Activated gamma-delta T cell treated with anti-CD3 and anti-CD28 coated beads, Interleukin-2, amount 50 U/mL, for 16 hours (primary cell): ENCODE measurements at regions not wholly inside any gene's neighbourhood (a gene's known extent, or its start where the extent isn't known, plus 50 kb on each side); places are given as distances from the start of the nearest gene placed in this dataset.

Source experiments
- DNase-seq: peaks from one replicate; pipeline ENCODE4 v3.0.0-alpha.2; 2020; ENCODE audit warnings: low read depth

DNA sequence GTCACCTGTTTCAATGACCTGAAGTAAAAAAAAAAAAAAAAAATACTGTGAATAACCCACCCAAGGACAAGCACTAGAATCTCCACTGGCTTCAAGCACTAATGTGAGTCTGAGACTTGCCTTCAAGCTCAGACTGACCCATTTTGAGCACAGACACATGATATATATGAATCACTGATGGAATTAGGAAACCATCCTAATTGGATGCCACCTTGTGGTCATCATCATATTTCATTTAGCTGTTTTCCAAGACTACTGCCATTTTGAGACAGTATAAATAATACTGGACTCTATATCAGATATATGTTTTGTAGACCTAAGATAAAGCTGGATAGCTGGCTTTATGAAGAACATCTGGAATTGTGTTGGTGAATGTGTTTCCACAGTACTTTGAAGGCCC is 1232.0 kb downstream of the KCNT2 start:
- no peak for DNase-seq

DNA sequence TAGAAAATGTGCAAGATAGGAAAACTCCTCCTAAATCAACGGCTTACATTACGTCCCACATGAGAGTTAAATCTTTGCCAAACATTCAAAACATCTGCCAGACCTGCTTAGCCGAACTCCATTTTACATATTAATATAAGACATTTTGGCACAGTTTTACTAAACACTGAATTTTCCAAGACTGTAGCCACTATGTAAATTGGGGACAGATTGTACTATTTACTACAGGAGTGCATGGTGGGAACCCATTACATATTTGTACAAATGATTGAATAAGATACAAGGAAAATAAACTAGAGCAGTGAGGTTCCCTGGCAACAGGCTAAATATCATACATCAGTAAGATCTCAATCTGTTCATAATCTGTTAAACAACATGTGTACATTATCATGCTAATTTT is 1234.4 kb downstream of the KCNT2 start:
- DNase-seq = no peak

DNA sequence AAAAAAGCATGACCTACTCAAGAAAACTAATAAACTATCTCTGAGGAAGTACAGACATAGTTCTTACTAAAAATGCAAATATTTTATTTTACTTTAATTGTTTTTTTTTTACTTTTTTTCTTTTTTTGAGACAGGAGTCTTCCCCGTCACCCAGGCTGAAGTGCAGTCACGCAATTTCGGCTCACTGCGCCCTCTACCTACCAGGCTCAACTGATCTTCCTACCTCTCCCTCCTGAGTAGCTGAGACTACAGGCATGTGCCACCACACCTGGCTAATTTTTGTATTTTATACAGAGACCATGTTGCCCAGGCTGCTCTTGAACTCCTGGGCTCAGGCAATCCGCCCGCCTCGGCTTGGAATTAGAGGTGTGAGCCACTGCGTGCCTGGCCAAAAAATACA is 1263.1 kb downstream of the KCNT2 start:
- DNase-seq = no peak

DNA sequence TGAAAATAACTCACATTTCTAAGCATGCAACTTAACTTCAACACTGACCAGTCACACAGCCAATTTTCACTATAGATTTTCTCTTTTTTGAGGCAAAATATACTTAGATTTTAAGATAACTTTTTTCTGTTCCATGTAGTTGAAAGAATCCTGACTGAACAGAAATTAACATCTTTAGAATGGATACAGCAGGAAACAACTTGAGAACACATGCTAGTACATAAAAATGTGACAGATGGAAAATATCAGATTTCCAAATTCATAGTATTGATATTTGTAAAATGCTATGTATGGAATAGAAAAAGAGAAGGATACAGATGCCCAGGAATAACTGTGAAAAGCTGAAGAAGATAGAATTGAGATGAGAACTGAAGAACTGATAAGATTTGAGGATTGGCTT is 1270.6 kb downstream of the KCNT2 start:
- DNase-seq = no peak

DNA sequence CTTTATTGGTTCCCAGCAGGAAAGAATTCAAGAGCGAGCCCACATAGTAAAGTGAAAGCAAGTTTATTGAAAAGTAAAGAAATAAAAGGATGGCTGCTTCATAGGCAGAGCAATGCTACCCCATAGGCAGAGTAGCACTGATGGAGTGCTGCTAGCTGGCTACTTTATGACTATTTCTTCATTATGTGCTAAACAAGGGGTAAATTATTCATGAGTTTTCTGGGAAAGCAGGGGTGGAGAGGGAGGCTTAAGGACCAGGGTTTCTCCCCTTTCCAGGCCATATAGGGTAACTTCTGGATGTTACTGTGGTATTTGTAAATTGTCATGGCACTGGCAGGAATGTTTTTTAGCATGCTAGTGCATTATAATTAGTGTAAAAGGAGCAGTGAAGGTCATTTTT is 1271.4 kb downstream of the KCNT2 start:
- DNase-seq = no peak

DNA sequence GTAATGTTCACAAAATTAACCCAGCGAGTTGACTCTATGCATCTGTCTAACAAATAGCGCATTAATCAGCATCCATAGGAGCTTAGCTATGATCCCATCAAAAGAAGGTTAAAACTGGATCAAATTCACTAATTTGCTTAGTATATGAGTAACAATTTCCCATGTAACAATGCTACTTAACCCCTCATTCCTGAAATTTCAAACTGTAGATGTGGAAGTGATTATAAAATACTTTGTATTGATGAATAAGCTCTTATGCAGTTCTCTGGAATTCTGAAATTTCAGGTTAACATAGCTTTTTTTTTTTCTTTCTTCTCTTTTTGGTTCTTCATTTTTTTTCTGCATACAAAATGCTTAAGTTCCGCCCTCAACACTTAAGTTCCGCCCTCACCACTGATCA is 1272.7 kb downstream of the KCNT2 start:
- no peak for DNase-seq

DNA sequence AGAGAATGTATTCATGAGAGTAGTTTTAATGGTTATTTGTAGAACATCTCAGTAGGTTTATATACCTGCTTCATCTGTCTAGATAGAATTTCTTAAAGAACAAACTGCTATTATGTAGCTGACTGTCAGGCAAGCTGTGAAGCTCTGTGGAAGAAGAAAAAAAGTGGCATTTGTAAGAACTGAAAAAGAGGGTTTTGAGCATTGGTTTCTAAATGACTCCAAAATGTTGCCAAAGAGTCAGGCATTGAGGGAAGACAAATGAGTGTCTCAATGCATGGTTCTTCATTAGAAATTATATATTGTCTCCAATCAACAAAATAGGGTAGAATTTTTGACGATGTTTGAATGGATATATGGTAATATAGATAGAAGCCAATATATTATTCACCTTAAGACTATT is 1276.1 kb downstream of the KCNT2 start:
- DNase-seq = no peak

DNA sequence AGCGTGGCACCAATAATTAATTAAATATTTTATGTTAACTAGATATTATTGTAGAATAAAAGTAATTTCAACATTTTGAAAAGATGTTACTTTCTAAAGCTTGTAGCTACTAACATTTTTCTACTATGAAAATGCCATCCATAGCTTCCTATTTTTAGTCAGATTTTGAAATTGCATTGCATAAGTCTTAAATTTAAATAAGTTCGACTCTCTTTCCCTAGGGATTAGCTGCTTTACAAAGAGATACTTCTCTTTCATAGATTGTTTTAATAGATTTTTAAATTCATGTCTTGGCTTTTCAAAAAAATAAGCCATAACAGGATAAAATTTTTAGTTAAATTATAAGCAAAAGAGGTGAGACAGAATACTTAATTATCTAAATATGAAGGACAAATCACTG is 1279.6 kb downstream of the KCNT2 start:
- DNase-seq = no peak

DNA sequence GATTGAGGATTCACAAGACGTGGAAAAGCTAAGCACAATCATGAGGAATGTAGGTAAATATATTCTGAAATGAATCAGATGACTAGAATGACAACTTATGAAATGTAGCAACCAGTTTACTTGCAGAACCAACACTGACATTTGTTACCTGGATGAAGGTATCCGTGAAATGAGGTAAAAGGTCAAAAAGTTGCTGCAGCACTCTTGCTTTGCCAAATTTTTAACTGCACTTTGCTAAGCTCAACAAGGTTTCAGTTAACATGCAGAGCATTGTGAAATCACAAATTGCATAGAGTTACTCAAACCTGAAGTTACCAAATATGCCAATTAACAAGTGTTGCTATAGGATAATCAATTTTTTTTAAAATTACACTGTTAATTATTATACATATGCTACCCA is 1280.1 kb downstream of the KCNT2 start:
- no peak for DNase-seq

DNA sequence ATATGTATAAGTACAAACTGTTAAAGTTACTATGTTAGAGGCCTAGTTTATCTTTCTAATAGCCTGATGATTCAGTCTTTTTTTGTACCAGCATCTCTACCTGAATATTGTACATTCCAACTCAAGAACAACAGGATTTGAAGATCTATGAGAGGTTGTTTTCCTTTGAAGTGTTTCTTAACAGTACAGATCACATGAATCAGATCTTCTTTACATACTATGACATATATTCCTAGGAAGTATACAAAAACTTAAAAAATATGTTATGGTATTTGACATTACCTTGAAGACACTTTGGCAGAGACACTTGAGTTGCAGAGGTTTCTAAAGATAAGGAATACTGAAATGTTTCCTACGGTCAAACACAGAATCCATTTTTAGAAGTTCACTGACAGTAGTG is 1280.9 kb downstream of the KCNT2 start:
- DNase-seq = no peak

DNA sequence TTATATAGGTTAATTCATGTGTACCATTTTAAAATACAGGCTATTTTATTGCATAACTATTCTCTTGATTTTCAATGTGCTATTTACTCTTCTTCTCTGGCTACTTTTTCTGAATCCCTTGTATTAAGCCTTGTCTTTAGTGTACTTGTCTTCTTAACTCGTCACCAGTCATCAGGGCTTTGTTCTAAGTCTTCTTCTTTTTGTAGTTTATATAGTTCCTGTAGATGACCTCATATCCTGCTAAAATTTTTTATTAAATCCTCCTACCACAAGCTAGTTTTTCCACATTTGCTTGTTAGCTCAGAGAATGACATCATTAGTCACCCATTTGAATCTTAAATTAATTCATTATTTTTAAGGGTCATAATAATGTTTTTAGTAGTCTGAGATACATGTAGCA is 1281.9 kb downstream of the KCNT2 start:
- DNase-seq = no peak

DNA sequence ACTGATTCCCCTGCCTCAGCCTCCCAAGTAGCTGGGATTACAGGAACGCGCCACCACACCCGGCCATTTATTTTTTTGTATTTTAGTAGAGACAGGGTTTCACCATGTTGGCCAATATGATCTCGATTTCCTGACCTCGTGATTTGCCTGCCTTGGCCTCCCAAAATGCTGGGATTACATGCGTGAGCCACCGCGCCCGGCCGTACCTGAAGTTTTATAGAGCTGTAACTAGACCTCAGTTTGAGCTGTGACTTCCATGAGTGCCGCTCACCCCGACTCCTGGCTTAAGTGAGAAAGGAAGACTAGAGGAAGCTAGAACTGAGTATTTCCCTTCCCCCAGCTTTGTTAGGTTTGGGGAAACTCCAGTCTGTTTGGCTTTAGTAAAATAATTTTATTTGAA is 1283.1 kb downstream of the KCNT2 start:
- no peak for DNase-seq

DNA sequence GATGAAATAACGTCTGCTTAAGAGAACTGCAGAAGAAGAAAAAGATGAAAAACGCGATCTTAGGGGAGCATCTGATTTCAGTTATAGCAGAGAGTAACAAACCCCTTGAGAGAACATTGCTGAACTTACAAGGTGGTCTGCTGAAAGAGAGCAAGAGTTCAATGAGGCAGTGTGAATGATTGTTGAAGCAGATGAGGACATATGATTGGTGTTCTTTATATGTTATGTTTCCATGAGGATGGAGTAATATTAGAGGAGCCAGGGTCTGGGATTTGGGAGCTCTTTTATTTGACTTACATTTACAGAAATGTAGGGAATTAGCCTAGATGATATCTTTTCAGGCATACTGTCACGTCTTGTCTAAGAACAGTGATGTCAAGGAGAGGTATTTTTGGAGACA is 1302.0 kb downstream of the KCNT2 start:
- DNase-seq = no peak

DNA sequence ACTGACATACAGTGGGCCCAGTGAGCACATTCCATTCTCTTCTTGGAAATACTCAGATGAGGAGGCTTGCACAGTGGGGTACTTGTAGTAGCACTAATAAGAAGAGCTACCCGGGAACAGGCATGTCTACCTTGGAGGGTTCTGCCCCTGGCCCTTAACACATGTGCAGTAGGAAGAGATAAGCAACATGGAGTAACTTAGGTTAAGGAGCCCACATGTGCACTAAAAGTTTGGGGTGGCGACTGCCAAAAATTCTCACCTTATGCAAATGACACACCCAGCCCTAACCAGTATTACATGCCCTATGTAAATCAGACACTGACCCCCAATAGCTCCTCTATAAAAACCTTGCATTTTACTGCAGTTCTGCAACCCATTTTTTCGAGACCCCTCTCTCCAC is 1313.3 kb downstream of the KCNT2 start:
- DNase-seq = no peak

DNA sequence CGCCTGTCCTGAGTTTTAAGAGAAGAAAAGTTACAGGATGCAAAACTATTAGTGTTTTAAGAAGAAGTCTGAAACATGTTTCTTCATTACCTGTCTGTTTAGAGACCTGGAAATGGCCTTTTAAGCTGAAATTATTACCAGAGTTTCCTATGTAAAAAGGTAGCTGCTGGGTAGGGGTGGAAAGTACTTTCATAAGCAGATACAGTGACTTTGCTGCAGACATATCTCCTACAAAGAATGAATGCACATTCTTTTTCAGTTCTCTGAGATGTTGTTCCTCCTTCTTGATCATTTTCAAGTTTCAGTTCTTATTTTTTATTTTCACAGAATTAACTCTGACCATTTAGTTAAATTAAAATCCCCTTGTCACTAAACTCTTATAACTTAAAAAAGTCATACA is 1329.6 kb downstream of the KCNT2 start:
- DNase-seq = no peak

DNA sequence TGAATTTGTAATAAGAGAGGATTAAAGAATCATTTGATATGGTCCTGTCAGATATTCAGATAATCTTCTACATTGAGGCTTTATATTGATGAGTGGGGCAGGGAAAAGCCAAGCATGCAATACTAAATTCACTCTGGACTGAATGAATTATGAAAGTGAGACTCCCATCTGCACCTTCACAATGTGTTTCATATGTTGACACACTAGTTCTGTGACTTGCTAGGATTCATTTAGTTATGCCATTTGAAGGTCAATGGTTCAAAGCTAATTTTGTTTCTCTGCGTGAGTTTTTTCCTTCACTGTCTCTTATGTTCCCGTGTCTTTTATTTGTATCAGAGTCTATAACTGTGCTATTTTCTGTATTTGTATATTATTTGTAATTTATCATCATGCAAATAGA is 1332.5 kb downstream of the KCNT2 start:
- no peak for DNase-seq

DNA sequence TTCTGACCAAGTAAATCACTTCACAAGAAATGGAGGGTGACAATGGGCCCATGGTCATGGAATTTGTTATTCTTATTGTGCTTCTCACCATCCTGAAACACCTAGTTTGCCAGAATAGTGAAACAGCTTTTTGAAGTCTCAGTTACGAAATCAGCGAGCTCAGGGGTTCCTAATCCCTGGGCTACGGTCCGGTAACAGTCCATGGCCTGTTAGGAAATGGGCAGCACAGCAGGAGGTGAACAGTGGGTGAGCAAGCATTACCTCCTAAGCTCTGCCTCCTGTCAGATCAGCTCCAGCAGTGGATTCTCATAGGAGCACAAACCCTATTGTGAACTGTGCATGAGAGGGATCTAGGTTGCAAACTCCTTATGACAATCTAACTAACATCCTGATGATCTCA is 1356.3 kb downstream of the KCNT2 start:
- DNase-seq = no peak

DNA sequence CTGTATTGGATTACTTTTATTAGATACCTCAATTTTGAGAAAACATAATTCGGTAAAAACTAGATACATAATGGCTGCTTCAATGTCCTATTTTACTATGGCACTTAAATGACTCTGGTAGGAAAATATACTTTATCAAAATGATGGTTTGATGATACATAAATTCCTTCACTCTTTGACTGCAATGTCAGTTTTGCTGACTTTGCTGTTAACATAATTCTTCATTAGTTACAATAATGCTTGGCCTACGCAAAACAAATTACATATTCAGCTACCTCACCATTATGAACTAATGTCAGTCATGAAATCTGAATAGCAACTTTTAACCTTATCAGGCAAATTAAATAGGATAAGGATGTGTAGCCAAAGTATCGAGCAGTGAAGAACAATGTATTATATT is 1364.7 kb downstream of the KCNT2 start:
- DNase-seq = no peak

DNA sequence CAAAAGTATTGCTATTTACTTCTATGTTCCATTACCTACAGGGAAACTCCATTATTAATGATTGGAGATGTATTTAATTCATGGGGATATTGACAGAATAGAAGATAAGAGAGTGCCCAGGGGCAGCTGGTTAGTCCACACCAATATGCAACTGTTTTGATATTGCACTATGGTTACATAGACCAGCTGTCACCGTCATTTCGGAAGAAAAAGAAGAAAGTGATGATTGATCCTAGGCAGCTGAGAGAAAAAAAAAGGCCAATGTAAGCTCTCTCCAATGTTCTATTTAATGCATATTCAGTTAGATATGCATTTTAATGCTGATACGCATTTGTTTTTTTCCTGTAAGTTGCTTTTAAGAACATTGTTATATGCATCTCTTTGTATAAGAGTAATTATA is 1367.2 kb downstream of the KCNT2 start:
- no peak for DNase-seq

DNA sequence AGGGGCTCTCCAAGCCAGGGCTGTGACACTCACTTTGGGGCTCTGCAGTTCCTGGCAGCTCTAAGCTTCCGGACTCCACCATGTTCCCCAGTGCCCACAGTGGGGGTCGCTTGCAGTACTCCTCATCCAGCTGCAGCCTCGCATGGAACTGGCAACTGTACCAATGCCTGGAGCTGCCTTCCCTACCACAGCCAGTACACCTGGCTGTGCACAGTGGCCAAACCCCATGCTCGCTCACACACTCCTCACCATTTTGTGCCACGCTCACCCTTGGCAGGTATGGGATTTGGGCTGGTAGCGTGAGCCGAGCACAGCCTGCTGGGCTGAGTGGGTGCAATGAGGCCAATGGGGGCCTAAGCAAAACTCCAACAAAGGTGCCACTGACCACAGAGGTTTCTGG is 1369.9 kb downstream of the KCNT2 start:
- no peak for DNase-seq

DNA sequence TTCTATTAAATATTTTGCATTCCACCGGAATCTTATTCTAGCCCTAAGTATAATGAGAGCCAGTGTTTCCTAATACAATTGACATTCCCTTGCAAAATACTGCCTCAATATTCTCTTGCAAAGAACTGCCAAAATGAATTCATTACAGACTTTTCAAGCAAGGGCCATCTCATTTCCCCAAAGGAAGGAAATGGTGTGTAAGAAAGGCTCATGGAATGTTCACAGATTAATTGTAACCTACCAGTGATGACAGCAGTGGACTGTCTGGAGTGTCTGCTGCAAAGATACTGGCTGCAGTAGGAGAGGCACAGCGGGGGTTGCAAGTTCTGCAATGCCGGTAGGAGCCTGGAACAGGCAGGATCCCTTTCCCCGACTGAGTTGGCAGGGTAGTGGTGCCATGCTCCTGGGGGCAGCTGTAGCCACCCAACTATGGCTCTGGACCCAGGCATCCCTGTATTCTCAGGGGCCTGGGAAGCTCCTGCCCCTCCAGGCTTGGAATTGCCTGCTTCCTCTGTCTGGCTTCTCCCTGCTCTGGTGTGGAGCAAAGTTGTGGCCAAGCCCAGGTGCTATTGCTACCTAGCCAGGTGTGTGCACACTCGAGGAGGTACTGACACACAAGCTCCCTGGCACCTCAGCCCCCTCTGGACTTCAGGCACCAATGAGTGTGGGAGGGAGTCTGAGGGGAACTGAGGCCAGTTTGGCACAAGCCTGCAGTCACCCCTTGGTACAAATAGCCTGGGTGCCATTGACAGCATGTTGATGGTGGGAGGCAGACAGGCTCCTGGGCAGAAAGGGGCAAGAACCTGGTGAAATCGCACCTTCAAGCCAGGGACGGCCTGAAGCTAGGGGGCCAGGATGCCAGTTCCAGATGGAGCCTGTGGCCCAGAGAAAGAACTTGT is 1371.0 kb downstream of the KCNT2 start:
- DNase-seq = no peak

DNA sequence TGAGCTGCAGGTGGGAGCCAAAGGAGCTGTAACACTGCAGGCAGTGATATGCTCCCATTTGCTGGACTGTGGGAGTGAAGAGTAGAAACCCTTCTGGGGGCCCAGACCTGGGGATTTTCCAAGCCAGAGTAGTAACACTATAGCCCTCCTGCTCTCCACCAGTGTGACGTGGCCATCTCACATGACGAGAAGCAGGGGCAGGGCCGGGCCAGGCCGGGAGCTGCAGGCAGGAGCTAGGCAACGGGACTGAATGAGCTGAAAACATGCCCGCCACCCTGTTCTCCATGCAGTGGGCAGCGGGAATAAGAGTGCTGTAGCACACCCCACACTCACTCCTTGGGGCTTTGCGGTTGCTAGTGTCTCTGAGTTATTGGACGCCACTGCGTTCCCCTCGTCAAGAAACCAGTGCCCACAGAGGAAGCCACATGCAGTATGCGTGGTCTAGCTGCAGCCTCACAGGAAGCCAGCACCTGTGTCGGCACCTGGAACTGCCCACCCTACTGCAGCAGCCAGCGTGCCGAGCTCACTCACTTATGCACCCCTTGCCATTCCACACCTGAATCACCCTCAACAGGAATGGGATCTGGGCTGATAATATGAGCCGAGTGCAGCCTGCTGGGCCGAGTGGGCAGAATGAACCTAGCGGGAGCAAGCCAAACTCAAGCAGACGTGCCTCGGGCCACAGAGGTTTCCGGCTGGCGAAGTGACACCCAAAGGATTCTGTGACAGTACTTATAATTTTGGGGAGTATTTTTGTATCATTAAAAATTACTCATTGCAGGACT is 1389.6 kb downstream of the KCNT2 start:
- no peak for DNase-seq

DNA sequence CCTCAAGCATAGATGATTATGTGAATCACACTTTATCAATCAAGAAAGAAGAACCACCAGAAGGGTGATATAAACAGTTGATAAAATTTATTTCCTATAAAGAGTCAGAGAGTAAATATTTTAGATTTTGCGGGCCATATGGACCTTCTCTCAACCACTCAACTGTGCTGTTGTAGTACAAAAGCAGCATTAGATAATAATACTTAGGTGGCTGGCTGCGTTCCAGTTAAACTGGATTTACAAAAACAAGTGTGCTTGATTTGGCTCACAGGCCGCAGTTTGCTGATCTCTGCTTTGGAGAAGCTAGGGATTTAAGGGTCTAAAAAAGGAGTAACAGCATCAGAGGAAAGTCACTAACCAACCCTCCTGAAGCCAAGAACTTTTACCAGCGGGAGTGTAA is 1406.0 kb downstream of the KCNT2 start:
- DNase-seq = no peak

DNA sequence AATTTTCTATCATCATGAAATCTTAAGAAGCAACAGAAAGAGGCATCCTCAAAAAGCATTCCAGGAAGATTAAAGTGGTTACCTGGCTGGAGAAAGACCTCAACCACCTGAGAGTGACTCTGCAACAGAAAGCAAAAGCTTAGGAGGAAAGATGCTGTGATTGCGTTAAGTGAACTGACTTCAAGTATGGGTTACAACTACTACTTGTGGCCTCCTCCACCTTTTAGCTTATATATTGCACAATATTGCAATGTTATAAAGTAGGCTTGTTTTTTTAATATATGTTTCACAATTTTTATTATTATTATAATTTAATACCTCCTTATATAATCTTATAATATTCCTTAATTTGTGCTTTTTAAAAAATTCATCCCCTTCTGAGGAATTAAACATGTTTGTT is 1407.5 kb downstream of the KCNT2 start:
- no peak for DNase-seq
